Aorta (tissue), 5 donors: ENCODE measurements at regions not wholly inside any gene's neighbourhood (a gene's known extent, or its start where the extent isn't known, plus 50 kb on each side); places are given as distances from the start of the nearest gene placed in this dataset.
"Not testable (repeated sequence)": the region's sequence is repeated elsewhere in the genome, so short reads cannot be mapped to it uniquely, and the experiment has no call there.

ENCODE experiments used
- ATAC-seq: fragments of 200-7000 bp; cut with Tn5 transposase; one replicate; pipeline ENCODE4 v1.9.1; 2022; ENCODE audit warnings: moderate library complexity; ENCODE audit not compliant: low FRiP score
- DNase-seq, 2 donors: peaks; one replicate each; pipeline ENCODE4 v3.0.0-alpha.2; 2020
- H3K27ac ChIP-seq, 2 donors: one replicate each; pipeline ENCODE4 v1.5.1; 2013; ENCODE audit warnings: low read length in 2 of 2, mild to moderate bottlenecking in 2 of 2, moderate library complexity in 2 of 2, control low read depth in 1 of 2, inconsistent platforms in 1 of 2, low read depth in 1 of 2
- H3K27me3 ChIP-seq, 2 donors: one replicate each; pipeline ENCODE4 v1.6.1; 2013; ENCODE audit warnings: control low read depth in 1 of 2, low read length in 1 of 2, mild to moderate bottlenecking in 1 of 2, moderate library complexity in 1 of 2; ENCODE audit not compliant: insufficient read depth in 2 of 2, control insufficient read depth in 1 of 2
- H3K36me3 ChIP-seq, 2 donors: one replicate each; pipeline ENCODE4 v1.6.1; 2013; ENCODE audit warnings: control low read depth in 1 of 2, low read length in 1 of 2, mild to moderate bottlenecking in 1 of 2; ENCODE audit not compliant: insufficient read depth in 2 of 2, control insufficient read depth in 1 of 2
- H3K4me1 ChIP-seq, 2 donors: one replicate each; pipeline ENCODE4 v1.6.1; 2013; ENCODE audit warnings: low read length in 2 of 2, control low read depth in 1 of 2, mild to moderate bottlenecking in 1 of 2, moderate library complexity in 1 of 2; ENCODE audit not compliant: insufficient read depth in 2 of 2, control insufficient read depth in 1 of 2
- H3K4me3 ChIP-seq, 2 donors: one replicate each; pipeline ENCODE4 v1.5.1; 2013; ENCODE audit warnings: low read length in 2 of 2, control low read depth in 1 of 2, mild to moderate bottlenecking in 1 of 2
- H3K9me3 ChIP-seq: one replicate; pipeline ENCODE4 v1.6.1; 2013; ENCODE audit warnings: mild to moderate bottlenecking, low read length; ENCODE audit not compliant: control insufficient read depth
- WGBS, 2 donors: extraction: QIAGEN DNeasy Blood & Tissue Kit; methylation state at CpG; one replicate each; pipeline ENCODE4 v1.1.7; 2013; 5-methylcytosine and 5-hydroxymethylcytosine counted together
- intact Hi-C, 2 donors: fragments of 100-400 bp; cut with DNase I; formaldehyde crosslinking; loops; one replicate each; pipeline versions ENCODE4 v1.14.2 to v1.15.0; 2022
- donor health status: healthy with polysubstance abuse.
- donor health status: Bipolar disorder and iron deficiency.
- donor health status: DM: no; HTN: no; CAD: no.
- donor health status: DM: no; HTN: no; CAD: no.
- donor health status: DM: yes; HTN: yes; CAD: no.

DNA sequence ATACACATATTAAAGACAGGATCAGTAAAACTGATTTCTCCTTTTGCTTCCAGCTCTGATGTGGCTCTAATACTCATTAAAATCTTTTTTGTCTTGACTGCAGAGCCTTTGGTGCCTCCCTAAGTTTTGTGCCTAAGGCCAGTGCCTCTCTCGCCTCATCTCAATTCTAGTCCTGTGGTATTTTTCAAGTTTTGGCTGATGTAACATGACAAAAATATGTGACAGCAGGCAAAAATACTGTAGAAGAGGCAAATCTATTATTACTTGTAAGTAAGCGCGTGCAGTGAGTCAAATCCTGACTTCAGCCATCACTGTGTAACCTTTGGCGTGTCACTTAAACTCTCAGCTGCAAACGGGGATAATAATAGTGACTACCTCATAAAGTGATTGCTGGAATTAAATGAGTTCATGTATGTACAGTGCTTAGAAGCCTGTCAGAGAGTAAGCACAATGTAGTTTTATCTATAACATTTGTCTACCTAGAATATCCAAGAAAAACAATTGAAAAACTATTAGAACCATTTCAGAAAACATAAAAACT is 74.0 kb downstream of the MAB21L3 start:
- no peak for ATAC-seq
- no peak for DNase-seq
- WGBS, 2 donors = 52 to 54% methylated on average over 5 of the region's 5 CpGs

DNA sequence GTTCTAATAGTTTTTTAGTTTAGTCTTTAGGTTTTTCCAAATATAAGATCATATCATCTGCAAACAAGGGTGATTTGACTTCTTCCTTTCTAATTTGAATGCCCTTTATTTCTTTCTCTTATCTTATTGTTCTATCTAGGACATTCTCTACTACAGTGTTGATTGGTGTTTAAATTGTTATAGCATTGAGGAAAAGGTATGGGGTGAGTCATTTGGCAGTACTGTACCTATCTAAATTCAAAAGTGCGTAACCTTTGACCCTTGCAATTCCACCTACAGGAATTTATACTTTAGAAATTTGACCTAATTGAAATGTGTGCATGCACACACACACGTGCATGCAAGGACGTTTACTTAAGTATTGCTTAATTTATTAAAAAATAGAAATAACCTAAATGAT is 78.3 kb downstream of the MAB21L3 start:
- Histone ChIP-seq H3K9me3 (no peaks in the 10 kb centered on the region), H3K27ac (no peak overlapping the region), H3K4me3 (no peak overlapping the region), H3K36me3 (no peaks in the 10 kb centered on the region), H3K27me3 (no peaks in the 10 kb centered on the region), H3K4me1 (no peaks in the 10 kb centered on the region)
- intact Hi-C loops = no loop called here
- 82 to 85% methylated on average over 3 of the region's 3 CpGs for WGBS, 2 donors
- DNase-seq (no peak), ATAC-seq (no peak)

More for the DNA sequence above, 74.0 kb downstream of the MAB21L3 start:
- H3K9me3 ChIP-seq = no peaks in the 10 kb centered on the region
- H3K36me3 ChIP-seq = no peaks in the 10 kb centered on the region
- H3K4me1 ChIP-seq = no peaks in the 10 kb centered on the region
- H3K27me3 ChIP-seq = peaks cover 0 to 2% of the 10 kb centered on the region in 2 donors
- no peak overlapping the region for H3K27ac ChIP-seq
- intact Hi-C loops = no loop called here
- H3K4me3 ChIP-seq = no peak overlapping the region

GRCh38 chr1:116191294-116191693 is 80.1 kb downstream of the MAB21L3 start:
- H3K9me3 ChIP-seq = no peaks in the 10 kb centered on the region
- intact Hi-C loops = no loop called here
- H3K4me1 ChIP-seq = no peaks in the 10 kb centered on the region
- no peak for DNase-seq
- H3K4me3 ChIP-seq = no peak overlapping the region
- no peaks in the 10 kb centered on the region for H3K36me3 ChIP-seq
- H3K27me3 ChIP-seq = no peaks in the 10 kb centered on the region
- no peak overlapping the region for H3K27ac ChIP-seq
- no peak for ATAC-seq
- WGBS, 2 donors = 81 to 94% methylated on average over 2 of the region's 2 CpGs

- Histone ChIP-seq H3K4me1 (no peaks in the 10 kb centered on the region), H3K9me3 (no peaks in the 10 kb centered on the region), H3K36me3 (no peaks in the 10 kb centered on the region), H3K4me3 (no peak overlapping the region), H3K27ac (no peak overlapping the region), H3K27me3 (no peaks in the 10 kb centered on the region)
- intact Hi-C loops = no loop called here
- DNase-seq = no peak
- WGBS, 2 donors = 88 to 90% methylated on average over 2 of the region's 2 CpGs
- no peak for ATAC-seq
Measured at GRCh38 chr1:116193768-116194167, 82.6 kb downstream of the MAB21L3 start.

- intact Hi-C loops = no loop called here
- Histone ChIP-seq H3K27me3 (no peaks in the 10 kb centered on the region), H3K9me3 (no peaks in the 10 kb centered on the region), H3K4me3 (no peak overlapping the region), H3K36me3 (no peaks in the 10 kb centered on the region), H3K27ac (no peak overlapping the region), H3K4me1 (no peaks in the 10 kb centered on the region)
- no peak for ATAC-seq
- DNase-seq = no peak
- WGBS, 2 donors = 41 to 57% methylated on average over 1 of the region's 1 CpG
Measured at GRCh38 chr1:116194568-116194967, 83.4 kb downstream of the MAB21L3 start.

DNA sequence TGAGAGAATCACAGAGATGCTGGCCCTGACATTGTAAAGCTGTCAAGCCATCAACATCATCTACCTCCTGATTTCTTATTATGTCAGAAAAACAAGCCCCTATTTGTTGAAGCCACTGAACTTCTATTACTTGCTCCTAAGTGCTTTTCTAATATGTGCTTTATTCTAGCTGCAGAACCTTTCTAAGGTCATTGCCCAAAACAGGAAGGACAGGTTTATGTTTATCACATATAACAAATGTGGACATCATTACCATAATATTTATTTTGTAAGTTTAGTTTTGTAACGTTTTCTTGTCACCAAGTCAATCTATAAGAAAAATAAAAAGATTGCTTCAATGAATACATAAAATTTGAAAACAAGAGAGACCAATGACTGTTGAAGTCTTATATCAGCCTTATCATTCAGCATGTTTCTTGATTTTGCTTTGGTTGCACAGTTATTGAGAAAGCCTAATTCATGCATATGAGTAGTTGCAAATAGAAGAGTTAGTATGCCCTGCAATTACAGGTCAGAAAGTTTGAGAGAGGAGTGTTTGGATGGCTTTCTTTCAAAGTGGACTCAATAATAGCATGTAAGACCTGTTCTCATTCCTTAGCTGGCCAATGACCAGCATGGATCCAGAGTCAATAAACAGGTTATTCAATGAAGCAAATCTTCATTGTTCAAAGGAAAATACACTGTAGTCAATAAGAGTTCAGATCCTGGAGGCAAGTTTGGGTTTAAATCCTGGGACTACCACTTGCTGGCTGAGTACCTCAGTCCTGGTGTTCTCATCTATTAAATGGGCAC is 84.1 kb downstream of the MAB21L3 start:
- no peak for DNase-seq
- Histone ChIP-seq H3K27ac (no peak overlapping the region), H3K4me1 (no peaks in the 10 kb centered on the region), H3K9me3 (no peaks in the 10 kb centered on the region), H3K27me3 (no peaks in the 10 kb centered on the region), H3K36me3 (no peaks in the 10 kb centered on the region), H3K4me3 (no peak overlapping the region)
- no peak for ATAC-seq
- WGBS, 2 donors = 18 to 19% methylated on average over 1 of the region's 1 CpG
- intact Hi-C loops = no loop called here

- intact Hi-C loops = not testable (repeated sequence)
- 81 to 96% methylated on average over 2 of the region's 2 CpGs for WGBS, 2 donors
Measured at GRCh38 chr1:116200343-116200742, 89.1 kb downstream of the MAB21L3 start.

GRCh38 chr1:116201911-116202310 is 90.7 kb downstream of the MAB21L3 start:
- no peaks in the 10 kb centered on the region for H3K27me3 ChIP-seq
- H3K4me1 ChIP-seq = no peaks in the 10 kb centered on the region
- no peaks in the 10 kb centered on the region for H3K36me3 ChIP-seq
- intact Hi-C loops = no loop called here
- H3K27ac ChIP-seq = no peak overlapping the region
- ATAC-seq (no peak), DNase-seq (no peak)
- no peak overlapping the region for H3K4me3 ChIP-seq
- WGBS, 2 donors = 84 to 93% methylated on average over 3 of the region's 3 CpGs
- no peaks in the 10 kb centered on the region for H3K9me3 ChIP-seq

More at GRCh38 chr1:116200343-116200742, 89.1 kb downstream of the MAB21L3 start:
- not testable (repeated sequence) for DNase-seq, H3K4me1 ChIP-seq, H3K9me3 ChIP-seq, H3K27ac ChIP-seq, H3K36me3 ChIP-seq, ATAC-seq, H3K27me3 ChIP-seq, H3K4me3 ChIP-seq

DNA sequence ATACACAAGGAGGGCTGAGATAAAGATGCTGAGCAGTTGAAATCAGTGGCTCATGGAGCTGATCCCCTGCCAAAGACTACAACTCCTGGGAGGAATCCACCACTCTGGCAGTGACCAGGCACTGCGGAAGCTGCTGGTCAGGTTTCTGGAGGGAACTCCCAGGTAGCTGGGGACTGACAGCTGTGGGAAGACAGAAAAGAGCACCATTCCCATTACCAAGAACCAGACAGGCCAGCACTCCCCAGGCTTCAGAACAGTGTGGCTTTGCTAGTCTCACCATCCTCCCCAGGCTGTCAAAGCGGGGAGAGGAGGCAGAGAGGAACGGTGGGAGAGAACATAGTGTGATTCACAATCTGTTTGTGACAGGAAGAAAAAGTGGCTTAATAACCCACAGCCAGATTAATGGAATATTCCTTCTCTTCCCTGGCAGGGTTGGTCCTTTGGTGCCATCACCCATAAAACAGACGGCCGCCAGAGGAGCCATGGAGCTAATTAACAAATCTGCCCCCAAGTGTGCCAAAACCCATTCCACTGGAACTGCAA is 92.1 kb downstream of the MAB21L3 start:
- 60 to 65% methylated on average over 5 of the region's 5 CpGs for WGBS, 2 donors
- Histone ChIP-seq H3K4me3 (no peak overlapping the region), H3K27ac (no peak overlapping the region), H3K27me3 (no peaks in the 10 kb centered on the region), H3K9me3 (no peaks in the 10 kb centered on the region), H3K36me3 (no peaks in the 10 kb centered on the region), H3K4me1 (no peaks in the 10 kb centered on the region)
- ATAC-seq = no peak
- no peak for DNase-seq
- intact Hi-C loops = no loop called here
